ENCODE measurements at regions not wholly inside any gene's neighbourhood (a gene's known extent, or its start where the extent isn't known, plus 50 kb on each side); places are given as distances from the start of the nearest gene placed in this dataset.

- TF ChIP-seq, protein P1, sequence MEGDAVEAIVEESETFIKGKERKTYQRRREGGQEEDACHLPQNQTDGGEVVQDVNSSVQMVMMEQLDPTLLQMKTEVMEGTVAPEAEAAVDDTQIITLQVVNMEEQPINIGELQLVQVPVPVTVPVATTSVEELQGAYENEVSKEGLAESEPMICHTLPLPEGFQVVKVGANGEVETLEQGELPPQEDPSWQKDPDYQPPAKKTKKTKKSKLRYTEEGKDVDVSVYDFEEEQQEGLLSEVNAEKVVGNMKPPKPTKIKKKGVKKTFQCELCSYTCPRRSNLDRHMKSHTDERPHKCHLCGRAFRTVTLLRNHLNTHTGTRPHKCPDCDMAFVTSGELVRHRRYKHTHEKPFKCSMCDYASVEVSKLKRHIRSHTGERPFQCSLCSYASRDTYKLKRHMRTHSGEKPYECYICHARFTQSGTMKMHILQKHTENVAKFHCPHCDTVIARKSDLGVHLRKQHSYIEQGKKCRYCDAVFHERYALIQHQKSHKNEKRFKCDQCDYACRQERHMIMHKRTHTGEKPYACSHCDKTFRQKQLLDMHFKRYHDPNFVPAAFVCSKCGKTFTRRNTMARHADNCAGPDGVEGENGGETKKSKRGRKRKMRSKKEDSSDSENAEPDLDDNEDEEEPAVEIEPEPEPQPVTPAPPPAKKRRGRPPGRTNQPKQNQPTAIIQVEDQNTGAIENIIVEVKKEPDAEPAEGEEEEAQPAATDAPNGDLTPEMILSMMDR (conservative IDR thresholded peaks at IDR 0.05 in 1 of 2, IDR thresholded peaks at IDR 0.05 in 1 of 2; ENCODE audit: low read depth in 1 of 2, low read length in 2 of 2) = no peak
- no peak for TF ChIP-seq EZH2 (IDR thresholded peaks at IDR 0.05; ENCODE audit: low read length, missing control alignments)
Observed at GRCh38 chr15:95557226-95558046, 773.1 kb upstream of the NR2F2 start.

Data from fibroblast of lung (primary cell).